ENCODE measurements at regions not wholly inside any gene's neighbourhood (a gene's known extent, or its start where the extent isn't known, plus 50 kb on each side); places are given as distances from the start of the nearest gene placed in this dataset.

- POLR2A ChIA-PET (ENCODE audit: unreplicated experiment): no interaction called here
- Histone ChIP-seq H2BK120ac (ENCODE audit: low read depth, low read length) (no peak overlapping the region), H3K4ac (ENCODE audit: low read depth, low read length) (no peak overlapping the region), H3K56ac (ENCODE audit: extremely low read depth, insufficient read depth, low read length) (no peak overlapping the region), H2AFZ (replicated peaks; ENCODE audit: low read length, poor library complexity) (no peak overlapping the region), H3K4me1 (ENCODE audit: control insufficient read depth, insufficient read depth, low read length) (no peaks in the 10 kb centered on the region), H3K4me2 (ENCODE audit: low read depth, low read length) (no peak overlapping the region), H3K14ac (replicated peaks; ENCODE audit: low read depth, low read length) (no peak overlapping the region), H4K5ac (ENCODE audit: low read depth, low read length) (no peak overlapping the region), H2AK9ac (replicated peaks; ENCODE audit: low read depth, low read length, poor library complexity) (no peak overlapping the region), H3K27me3 (ENCODE audit: control insufficient read depth, insufficient read depth, low read length) (no peaks in the 10 kb centered on the region), H3K9me3 (ENCODE audit: control insufficient read depth, insufficient read depth, low read length) (peaks cover 10% of the 10 kb centered on the region; the same call in 1 of the 2 replicates), H2AK5ac (ENCODE audit: low read depth, low read length) (no peak overlapping the region), H4K8ac (ENCODE audit: low read depth in 2 of 2, low read length in 2 of 2) (no peak overlapping the region), H3K27ac (ENCODE audit: insufficient read depth, low read length) (no peak overlapping the region), H2BK20ac (ENCODE audit: low read depth, low read length) (no peak overlapping the region), H3K9me1 (ENCODE audit: insufficient read depth, low read length) (no peaks in the 10 kb centered on the region), H3K9ac (ENCODE audit: low read depth, low read length) (no peak overlapping the region), H3K79me1 (ENCODE audit: low read depth in 1 of 2, low read length in 2 of 2) (no peaks in the 10 kb centered on the region), H2BK15ac (ENCODE audit: low read depth, low read length) (no peak overlapping the region), H3K4me3 (ENCODE audit: insufficient read depth, low read depth, low read length) (no peak overlapping the region), H2BK5ac (ENCODE audit: low read depth, low read length, poor library complexity, severe bottlenecking) (no peak overlapping the region), H4K20me1 (ENCODE audit: insufficient read depth, low read length) (no peaks in the 10 kb centered on the region), H3K18ac (ENCODE audit: low read depth, low read length) (no peak overlapping the region), H3K36me3 (ENCODE audit: control insufficient read depth, insufficient read depth, low read length) (no peaks in the 10 kb centered on the region), H4K91ac (ENCODE audit: insufficient read depth, low read depth, low read length) (no peak overlapping the region), H3K23ac (ENCODE audit: low read depth, low read length) (no peak overlapping the region)
- in situ Hi-C loops (cut with MboI; ENCODE audit: low sequenced_read_pairs) (no loop called here), intact Hi-C loops (cut with micrococcal nuclease) (no loop called here), dilution Hi-C loops (cut with HindIII; ENCODE audit: low sequenced_read_pairs, unreplicated experiment) (no loop called here)
- no TSS peak for BruUV-seq (replicated peaks)
- no CpG with 5 or more reads among the region's 3 CpGs for WGBS, 2 experiments (ENCODE audit: extremely low coverage in 2 of 2, insufficient read length in 1 of 2)
- CTCF ChIA-PET: interaction anchor here (0.6 kb wide), 1 partner anchor 1091 kb away, joined by 3 read pairs; no protein-coding TSS in a partner anchor
- TF ChIP-seq USF2 (IDR thresholded peaks at IDR 0.05; ENCODE audit: low read depth, low read length): no peak
- DNase-seq (peak; percentile 6), ATAC-seq (ENCODE audit: low read depth) (peak; percentile 32; the same call in 1 of the 2 replicates)
Measured at GRCh38 chr3:137259089-137259488, 301.3 kb downstream of the IL20RB start.
